ENCODE measurements at regions not wholly inside any gene's neighbourhood (a gene's known extent, or its start where the extent isn't known, plus 50 kb on each side); places are given as distances from the start of the nearest gene placed in this dataset.
A peak's percentile ranks its signal among the peaks of the same experiment; 100 is the strongest.

DNA sequence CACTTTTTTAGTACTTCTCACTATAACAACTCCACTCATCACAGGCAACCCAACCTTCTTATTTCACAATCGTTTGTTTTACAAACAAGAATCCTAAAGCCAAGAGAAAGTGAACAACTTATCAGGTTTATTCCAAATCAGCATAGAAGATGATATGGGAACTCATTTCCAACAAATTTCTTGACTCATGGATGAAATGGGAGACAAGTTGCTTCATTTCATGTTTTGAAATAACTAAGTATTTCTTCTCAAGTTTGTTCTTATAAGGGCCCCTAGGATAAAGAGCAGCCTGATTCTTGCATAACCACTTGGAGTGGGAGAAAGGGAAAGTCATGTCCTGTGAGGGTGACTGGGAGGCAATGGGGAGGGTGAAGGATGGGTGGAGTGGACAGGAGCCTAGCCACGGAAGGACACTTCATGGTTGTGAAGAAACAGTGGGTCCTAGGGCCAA is 168.3 kb downstream of the DUSP6 start:
- DNase-seq (ENCODE audit: low spot score in 2 of 2) = peak; percentile 80 to 90
- WGBS, 2 donors = 50 to 52% methylated on average over 2 of the region's 2 CpGs
- TF ChIP-seq, protein P1, sequence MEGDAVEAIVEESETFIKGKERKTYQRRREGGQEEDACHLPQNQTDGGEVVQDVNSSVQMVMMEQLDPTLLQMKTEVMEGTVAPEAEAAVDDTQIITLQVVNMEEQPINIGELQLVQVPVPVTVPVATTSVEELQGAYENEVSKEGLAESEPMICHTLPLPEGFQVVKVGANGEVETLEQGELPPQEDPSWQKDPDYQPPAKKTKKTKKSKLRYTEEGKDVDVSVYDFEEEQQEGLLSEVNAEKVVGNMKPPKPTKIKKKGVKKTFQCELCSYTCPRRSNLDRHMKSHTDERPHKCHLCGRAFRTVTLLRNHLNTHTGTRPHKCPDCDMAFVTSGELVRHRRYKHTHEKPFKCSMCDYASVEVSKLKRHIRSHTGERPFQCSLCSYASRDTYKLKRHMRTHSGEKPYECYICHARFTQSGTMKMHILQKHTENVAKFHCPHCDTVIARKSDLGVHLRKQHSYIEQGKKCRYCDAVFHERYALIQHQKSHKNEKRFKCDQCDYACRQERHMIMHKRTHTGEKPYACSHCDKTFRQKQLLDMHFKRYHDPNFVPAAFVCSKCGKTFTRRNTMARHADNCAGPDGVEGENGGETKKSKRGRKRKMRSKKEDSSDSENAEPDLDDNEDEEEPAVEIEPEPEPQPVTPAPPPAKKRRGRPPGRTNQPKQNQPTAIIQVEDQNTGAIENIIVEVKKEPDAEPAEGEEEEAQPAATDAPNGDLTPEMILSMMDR (IDR thresholded peaks at IDR 0.05) = no peak
- TF ChIP-seq POLR2A (IDR thresholded peaks at IDR 0.05) = no peak
- no peak overlapping the region for H3K4me3 ChIP-seq (ENCODE audit: low read depth, poor library complexity, severe bottlenecking)
- intact Hi-C loops (cut with DNase I; ENCODE audit: low total_unique reads) = no loop called here

DNA sequence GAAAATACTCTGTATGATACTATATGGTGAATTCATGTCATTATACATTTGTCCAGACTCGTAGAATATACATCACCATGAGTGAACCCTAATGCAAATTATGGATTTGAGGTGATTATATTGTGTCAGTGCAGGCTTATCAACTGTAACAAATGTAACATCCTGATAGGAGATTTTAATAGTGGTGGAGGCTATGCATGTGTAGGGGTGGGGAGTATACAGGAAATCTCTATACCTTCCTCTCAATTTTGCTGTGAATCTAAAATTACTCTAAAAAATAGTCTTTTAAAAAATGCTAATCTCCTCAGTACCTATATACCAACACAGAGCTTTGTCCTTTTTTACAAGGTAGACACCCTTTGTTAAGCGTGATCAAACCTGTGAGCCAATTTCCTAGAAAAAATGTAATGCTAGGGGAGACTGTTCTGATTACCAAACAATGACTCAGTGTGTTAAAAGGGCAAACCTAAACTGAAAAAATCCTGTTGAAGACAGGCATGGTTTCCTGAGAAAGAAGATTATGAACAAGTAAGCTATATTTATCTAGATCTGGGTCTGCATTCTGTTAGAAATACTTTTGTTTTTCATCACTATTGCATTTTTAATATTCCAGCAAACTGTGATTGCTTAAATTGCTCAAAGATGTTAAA is 170.9 kb downstream of the DUSP6 start:
- no peak for DNase-seq (ENCODE audit: low spot score in 2 of 2)
- intact Hi-C loops (cut with DNase I; ENCODE audit: low total_unique reads) = no loop called here
- H3K4me3 ChIP-seq (ENCODE audit: low read depth, poor library complexity, severe bottlenecking) = no peak overlapping the region
- TF ChIP-seq, protein P1 (IDR thresholded peaks at IDR 0.05) = no peak
- no peak for TF ChIP-seq POLR2A (IDR thresholded peaks at IDR 0.05)
- WGBS, 2 donors = 55 to 61% methylated on average over 2 of the region's 2 CpGs

DNA sequence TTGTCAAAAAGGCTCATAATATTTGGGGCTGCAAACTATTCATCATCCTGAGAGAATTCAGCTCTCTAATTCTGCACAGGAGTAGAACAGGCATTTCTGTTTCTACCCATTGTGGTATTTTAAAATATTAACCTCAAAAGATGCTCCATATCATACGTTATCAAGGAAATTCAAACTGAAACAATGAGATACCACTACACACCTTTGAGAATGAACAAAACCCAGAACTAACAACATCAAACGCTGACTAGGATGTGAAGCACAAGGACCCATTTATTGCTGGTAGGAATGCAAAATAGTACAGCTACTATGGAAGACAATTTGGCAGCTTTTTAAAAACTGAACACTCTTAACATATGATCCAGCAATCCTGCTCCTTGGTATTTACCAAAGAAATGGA is 171.8 kb downstream of the DUSP6 start:
- no peak for DNase-seq (ENCODE audit: low spot score in 2 of 2)
- TF ChIP-seq, protein P1 (IDR thresholded peaks at IDR 0.05) = no peak
- no peak for TF ChIP-seq POLR2A (IDR thresholded peaks at IDR 0.05)
- H3K4me3 ChIP-seq (ENCODE audit: low read depth, poor library complexity, severe bottlenecking) = no peak overlapping the region
- intact Hi-C loops (cut with DNase I; ENCODE audit: low total_unique reads) = no loop called here
- 60 to 65% methylated on average over 2 of the region's 2 CpGs for WGBS, 2 donors

DNA sequence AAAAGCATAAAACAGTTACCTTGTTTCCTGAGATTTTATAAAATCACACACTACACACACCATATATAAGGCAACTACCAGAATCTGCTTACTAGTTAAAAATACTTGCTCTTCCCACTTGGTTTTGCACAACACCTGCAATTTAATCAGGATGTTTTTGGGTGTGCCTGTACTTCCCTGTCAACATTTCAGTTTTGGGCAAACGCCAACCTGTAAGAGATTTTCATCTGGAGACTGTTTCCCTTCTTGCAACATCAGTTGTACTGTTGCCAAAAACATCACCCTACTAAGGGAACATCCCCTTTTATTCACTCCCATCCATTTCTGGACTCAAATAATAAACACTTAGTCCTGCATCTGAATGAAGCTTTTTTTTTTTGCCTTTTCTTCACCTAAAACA is 172.3 kb downstream of the DUSP6 start:
- no peak for TF ChIP-seq POLR2A (IDR thresholded peaks at IDR 0.05)
- TF ChIP-seq, protein P1 (IDR thresholded peaks at IDR 0.05) = no peak
- intact Hi-C loops (cut with DNase I; ENCODE audit: low total_unique reads) = no loop called here
- WGBS, 2 donors = 3 to 4% methylated on average over 1 of the region's 1 CpG
- no peak overlapping the region for H3K4me3 ChIP-seq (ENCODE audit: low read depth, poor library complexity, severe bottlenecking)
- DNase-seq (ENCODE audit: low spot score in 2 of 2) = peak; percentile 81 to 92

DNA sequence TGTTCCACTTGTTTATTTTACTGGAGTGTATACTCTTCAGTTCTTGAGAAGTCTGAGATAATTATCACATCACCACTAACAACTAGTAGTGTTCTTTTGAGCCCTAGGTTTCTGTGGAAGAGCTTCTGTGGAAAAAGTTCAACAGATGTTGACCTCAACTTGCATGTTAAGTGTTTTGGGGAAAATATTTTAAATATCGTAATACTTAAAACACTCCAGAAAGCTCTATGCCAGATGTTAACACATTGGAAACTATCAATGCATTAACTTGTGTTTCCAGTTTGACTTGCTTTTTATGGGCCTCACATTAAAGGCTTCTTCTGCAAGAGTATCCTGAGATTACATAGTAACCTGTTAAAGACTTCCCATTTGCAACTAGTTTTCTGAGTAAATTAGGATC is 173.1 kb downstream of the DUSP6 start:
- H3K4me3 ChIP-seq (ENCODE audit: low read depth, poor library complexity, severe bottlenecking) = no peak overlapping the region
- 15 to 25% methylated on average over 1 of the region's 1 CpG for WGBS, 2 donors
- no peak for TF ChIP-seq POLR2A (IDR thresholded peaks at IDR 0.05)
- TF ChIP-seq, protein P1 (IDR thresholded peaks at IDR 0.05) = no peak
- no peak for DNase-seq (ENCODE audit: low spot score in 2 of 2)
- intact Hi-C loops (cut with DNase I; ENCODE audit: low total_unique reads) = no loop called here

Measured in lower leg skin (tissue), 4 donors.